H54 (cell line): ENCODE measurements at regions not wholly inside any gene's neighbourhood (a gene's known extent, or its start where the extent isn't known, plus 50 kb on each side); places are given as distances from the start of the nearest gene placed in this dataset.
A peak's percentile ranks its signal among the peaks of the same experiment; 100 is the strongest.

Experiments used
- DNase-seq: peaks from one replicate; pipeline ENCODE4 v3.0.0; 2011; ENCODE audit warnings: low spot score, mixed read lengths; ENCODE audit not compliant: insufficient read length
- FAIRE-seq: peaks from 3 replicates; lab custom pipeline; 2011; peaks lifted over from hg19 to GRCh38; lab: Jason Lieb, UNC
- POLR2A ChIP-seq: IDR thresholded peaks from 2 replicates; pipeline ENCODE4 v1.6.1; 2011; ENCODE audit warnings: low read depth, mild to moderate bottlenecking, low read length

- DNase-seq (no peak), FAIRE-seq (no peak)
- no peak for TF ChIP-seq POLR2A
Measured at GRCh38 chr13:72657379-72657778, 70.0 kb downstream of the MZT1 start.

DNA sequence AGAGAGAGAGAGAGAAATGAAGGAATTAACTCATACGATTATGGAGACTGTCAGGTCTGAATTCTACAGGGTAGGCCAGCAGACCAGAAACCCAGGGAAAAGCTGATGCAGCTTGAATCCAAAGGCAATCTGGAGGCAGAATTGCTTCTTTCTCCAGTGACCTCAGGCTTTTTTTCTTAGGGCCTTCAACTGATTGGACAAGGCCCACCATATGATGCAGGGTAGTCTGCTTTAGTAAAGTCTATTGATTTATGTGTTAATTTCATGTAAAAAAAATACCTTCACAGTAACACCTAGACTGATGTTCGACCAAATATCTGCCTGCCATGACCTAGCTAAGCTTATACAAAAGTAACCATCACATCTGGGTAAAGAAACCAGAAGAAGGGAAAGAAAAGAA lies 71.1 kb downstream of the MZT1 start:
- no peak for FAIRE-seq
- TF ChIP-seq POLR2A, result no peak
- DNase-seq, result no peak

GRCh38 chr13:72653506-72653905 lies 73.9 kb downstream of the MZT1 start:
- no peak for TF ChIP-seq POLR2A
- FAIRE-seq (no peak), DNase-seq (no peak)

GRCh38 chr13:72652681-72653080 lies 74.7 kb downstream of the MZT1 start:
- DNase-seq (no peak), FAIRE-seq (no peak)

DNA sequence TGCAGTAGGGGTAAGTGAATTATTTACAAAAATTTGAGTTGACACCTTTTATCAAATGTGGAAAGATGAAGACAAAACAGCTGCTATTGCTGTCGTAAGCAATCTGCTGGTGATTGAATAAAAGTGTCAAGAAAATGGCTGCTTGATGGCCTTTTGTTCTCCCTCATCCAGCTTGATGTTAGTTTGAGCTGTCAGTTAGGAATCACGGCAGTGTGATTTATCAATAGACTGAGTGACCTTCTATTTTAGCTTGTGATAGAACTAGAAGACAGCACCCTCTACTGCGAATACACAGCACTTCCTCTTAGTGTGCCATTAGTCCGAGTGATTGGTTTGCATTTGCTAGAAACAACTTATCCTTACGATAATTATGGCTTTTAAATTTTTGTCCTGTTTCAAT lies 76.3 kb downstream of the MZT1 start:
- FAIRE-seq (no peak), DNase-seq (no peak)
- TF ChIP-seq POLR2A, result no peak

More at GRCh38 chr13:72652681-72653080, 74.7 kb downstream of the MZT1 start:
- no peak for TF ChIP-seq POLR2A

GRCh38 chr13:72650051-72650700 lies 77.3 kb downstream of the MZT1 start:
- no peak for FAIRE-seq
- no peak for TF ChIP-seq POLR2A
- DNase-seq, result no peak

DNA sequence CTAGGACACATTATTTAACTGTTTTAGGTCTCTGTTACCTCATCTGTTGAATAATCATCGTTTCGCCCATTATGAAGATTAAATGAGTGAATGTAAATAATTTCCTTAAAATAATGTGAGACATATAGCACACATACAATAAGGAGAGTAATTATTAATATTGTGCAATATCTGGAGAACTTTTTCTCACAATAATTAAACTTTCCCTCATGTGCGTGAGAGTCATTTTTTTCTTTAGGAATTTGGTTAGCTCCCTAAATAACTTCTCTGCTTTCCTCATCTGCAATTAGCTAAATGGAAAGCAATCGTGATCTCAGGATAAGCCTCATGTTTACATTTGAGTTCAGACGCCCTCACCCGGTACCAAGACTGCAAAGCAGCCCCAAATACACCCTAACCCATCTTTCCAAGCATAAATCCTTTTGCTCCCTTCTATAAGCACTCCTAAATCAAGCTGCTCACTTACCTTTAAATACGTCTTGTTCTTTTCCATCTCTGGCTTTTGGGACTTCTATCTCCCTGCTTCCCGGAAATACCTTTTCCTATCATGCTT lies 78.8 kb downstream of the MZT1 start:
- no peak for DNase-seq
- no peak for TF ChIP-seq POLR2A
- FAIRE-seq, result no peak

- FAIRE-seq (no peak), DNase-seq (no peak)
- no peak for TF ChIP-seq POLR2A
Measured at GRCh38 chr13:72647422-72647821, 80.0 kb downstream of the MZT1 start.

- no peak for TF ChIP-seq POLR2A
- no peak for DNase-seq
- FAIRE-seq, result no peak
Measured at GRCh38 chr13:72645521-72645920, 81.9 kb downstream of the MZT1 start.

GRCh38 chr13:72643311-72643989 lies 84.0 kb downstream of the MZT1 start:
- TF ChIP-seq POLR2A, result no peak
- FAIRE-seq (no peak), DNase-seq (peak; percentile 6)

GRCh38 chr13:72639377-72639776 lies 88.1 kb downstream of the MZT1 start:
- TF ChIP-seq POLR2A, result no peak
- DNase-seq, result no peak
- no peak for FAIRE-seq

DNA sequence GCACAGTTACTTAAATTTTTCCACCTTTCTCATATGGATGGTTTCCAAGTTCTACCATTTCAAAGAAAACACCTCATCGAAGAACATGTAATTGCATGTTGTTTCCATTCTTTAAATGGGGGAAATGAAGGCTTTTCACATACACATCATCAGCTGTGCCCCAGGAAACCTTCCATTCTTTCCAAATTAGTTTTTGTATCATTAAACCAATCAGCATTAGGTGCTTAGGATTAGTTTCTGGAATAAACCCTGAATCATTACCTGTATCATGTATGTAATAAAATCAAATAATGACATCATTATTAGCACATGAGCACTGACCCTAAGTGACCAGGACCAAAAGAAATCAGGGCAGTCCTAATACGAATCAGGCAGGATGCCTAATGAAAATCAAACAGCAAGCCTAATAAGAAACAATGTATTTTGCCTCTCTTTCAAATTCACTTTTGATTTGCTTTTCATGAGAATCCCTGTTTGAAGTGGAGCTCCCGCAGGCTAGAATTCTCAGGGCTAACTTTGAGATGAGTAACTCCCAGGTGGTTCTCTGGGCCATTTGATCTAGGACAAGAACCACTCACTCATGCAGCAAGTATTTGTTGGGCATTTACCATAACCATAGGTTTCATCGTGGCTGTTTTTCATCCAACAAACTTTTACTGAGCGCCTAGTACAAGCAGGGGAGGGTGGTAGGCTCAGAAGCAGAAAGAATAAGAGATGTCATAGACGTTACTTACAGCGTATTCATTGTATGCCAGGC lies 89.2 kb downstream of the MZT1 start:
- DNase-seq (no peak), FAIRE-seq (no peak)
- TF ChIP-seq POLR2A, result no peak

DNA sequence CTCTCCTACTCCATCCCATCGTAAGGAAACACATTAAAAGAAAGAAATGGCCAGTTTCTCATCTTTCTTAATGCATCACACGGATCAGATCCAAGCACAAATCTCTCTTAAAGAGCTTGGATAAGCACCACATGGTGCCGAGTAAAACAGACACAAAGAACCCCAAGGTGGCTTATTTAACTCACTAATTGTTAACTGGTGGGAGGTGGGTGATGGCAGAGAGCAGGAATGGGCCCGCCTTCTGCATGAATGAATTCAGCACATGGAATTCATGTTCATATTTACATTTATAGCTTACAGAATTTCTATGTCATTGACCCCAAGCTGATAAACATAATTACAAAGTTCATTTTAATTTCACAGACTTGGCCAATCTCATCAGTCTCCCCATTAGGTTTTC lies 89.9 kb downstream of the MZT1 start:
- DNase-seq, result no peak
- FAIRE-seq, result no peak
- TF ChIP-seq POLR2A, result no peak

GRCh38 chr13:72634859-72635258 lies 92.6 kb downstream of the MZT1 start:
- FAIRE-seq, result no peak
- no peak for DNase-seq
- no peak for TF ChIP-seq POLR2A
